Activated naive CD4-positive, alpha-beta T cell treated with anti-CD3 and anti-CD28 coated beads, Interleukin-2, amount 50 U/mL, for 24 hours (primary cell): ENCODE measurements at regions not wholly inside any gene's neighbourhood (a gene's known extent, or its start where the extent isn't known, plus 50 kb on each side); places are given as distances from the start of the nearest gene placed in this dataset.

Experiments used
- H3K27ac Mint-ChIP-seq: one replicate; pipeline ENCODE4 v1.8.0; 2021; ENCODE audit warnings: mild to moderate bottlenecking, mixed read lengths
- H3K27me3 Mint-ChIP-seq: one replicate; pipeline ENCODE4 v1.8.0; 2021; ENCODE audit warnings: mixed read lengths
- H3K36me3 Mint-ChIP-seq: one replicate; pipeline ENCODE4 v1.8.0; 2021; ENCODE audit warnings: mixed read lengths
- H3K4me1 Mint-ChIP-seq: one replicate; pipeline ENCODE4 v1.8.0; 2021; ENCODE audit warnings: mixed read lengths
- H3K4me3 Mint-ChIP-seq: one replicate; pipeline ENCODE4 v1.8.0; 2021; ENCODE audit warnings: mild to moderate bottlenecking, mixed read lengths
- H3K9me3 Mint-ChIP-seq: one replicate; pipeline ENCODE4 v1.8.0; 2021; ENCODE audit warnings: mixed read lengths

- no peaks in the 10 kb centered on the region for H3K9me3 Mint-ChIP-seq
- no peaks in the 10 kb centered on the region for H3K36me3 Mint-ChIP-seq
- no peaks in the 10 kb centered on the region for H3K4me1 Mint-ChIP-seq
- no peaks in the 10 kb centered on the region for H3K27me3 Mint-ChIP-seq
- no peak overlapping the region for H3K4me3 Mint-ChIP-seq
- H3K27ac Mint-ChIP-seq = no peak overlapping the region
These were observed 77.2 kb upstream of the INCENP start for GRCh38 chr11:62046568-62047100.

- H3K36me3 Mint-ChIP-seq = no peaks in the 10 kb centered on the region
- no peak overlapping the region for H3K27ac Mint-ChIP-seq
These were observed 77.2 kb upstream of the FTH1 start for GRCh38 chr11:62044639-62045121.

GRCh38 chr11:62035293-62035692 lies 67.9 kb upstream of the FTH1 start:
- H3K9me3 Mint-ChIP-seq = peaks cover 5% of the 10 kb centered on the region
- no peak overlapping the region for H3K27ac Mint-ChIP-seq
- no peaks in the 10 kb centered on the region for H3K27me3 Mint-ChIP-seq
- peaks cover 8% of the 10 kb centered on the region for H3K4me1 Mint-ChIP-seq
- no peaks in the 10 kb centered on the region for H3K36me3 Mint-ChIP-seq
- no peak overlapping the region for H3K4me3 Mint-ChIP-seq

More at GRCh38 chr11:62044639-62045121, 77.2 kb upstream of the FTH1 start:
- Mint-ChIP-seq H3K9me3 (no peaks in the 10 kb centered on the region), H3K4me3 (no peak overlapping the region), H3K27me3 (no peaks in the 10 kb centered on the region), H3K4me1 (no peaks in the 10 kb centered on the region)

- H3K4me1 Mint-ChIP-seq = peaks cover 8% of the 10 kb centered on the region
- H3K4me3 Mint-ChIP-seq = no peak overlapping the region
- no peaks in the 10 kb centered on the region for H3K27me3 Mint-ChIP-seq
- peaks cover 5% of the 10 kb centered on the region for H3K9me3 Mint-ChIP-seq
- H3K27ac Mint-ChIP-seq = no peak overlapping the region
- H3K36me3 Mint-ChIP-seq = no peaks in the 10 kb centered on the region
These were observed 66.6 kb upstream of the FTH1 start for GRCh38 chr11:62034036-62034338.

- H3K27ac Mint-ChIP-seq = no peak overlapping the region
- no peaks in the 10 kb centered on the region for H3K36me3 Mint-ChIP-seq
- peaks cover 5% of the 10 kb centered on the region for H3K9me3 Mint-ChIP-seq
- H3K4me3 Mint-ChIP-seq = no peak overlapping the region
- peaks cover 8% of the 10 kb centered on the region for H3K4me1 Mint-ChIP-seq
- H3K27me3 Mint-ChIP-seq = no peaks in the 10 kb centered on the region
These were observed 66.0 kb upstream of the FTH1 start for GRCh38 chr11:62033191-62034035.

GRCh38 chr11:62030071-62030684 lies 62.7 kb upstream of the FTH1 start:
- H3K36me3 Mint-ChIP-seq = no peaks in the 10 kb centered on the region
- peaks cover 25% of the 10 kb centered on the region for H3K4me1 Mint-ChIP-seq
- no peak overlapping the region for H3K27ac Mint-ChIP-seq

GRCh38 chr11:62026739-62027370 lies 59.4 kb upstream of the FTH1 start:
- H3K27ac Mint-ChIP-seq = no peak overlapping the region
- H3K36me3 Mint-ChIP-seq = no peaks in the 10 kb centered on the region
- H3K27me3 Mint-ChIP-seq = no peaks in the 10 kb centered on the region
- peaks cover 5% of the 10 kb centered on the region for H3K9me3 Mint-ChIP-seq
- H3K4me3 Mint-ChIP-seq = no peak overlapping the region
- H3K4me1 Mint-ChIP-seq = peaks cover 22% of the 10 kb centered on the region

More at GRCh38 chr11:62030071-62030684, 62.7 kb upstream of the FTH1 start:
- Mint-ChIP-seq H3K27me3 (no peaks in the 10 kb centered on the region), H3K4me3 (no peak overlapping the region), H3K9me3 (peaks cover 5% of the 10 kb centered on the region)

- Mint-ChIP-seq H3K27me3 (no peaks in the 10 kb centered on the region), H3K4me1 (peaks cover 22% of the 10 kb centered on the region), H3K9me3 (peaks cover 5% of the 10 kb centered on the region), H3K4me3 (peak overlapping the region; percentile 68), H3K27ac (peak overlapping the region; percentile 69), H3K36me3 (peaks cover 4% of the 10 kb centered on the region)
These were observed 58.2 kb upstream of the FTH1 start for GRCh38 chr11:62025487-62026105.

- no peaks in the 10 kb centered on the region for H3K27me3 Mint-ChIP-seq
- peaks cover 4% of the 10 kb centered on the region for H3K36me3 Mint-ChIP-seq
- H3K27ac Mint-ChIP-seq = peak overlapping the region; percentile 69
- peaks cover 22% of the 10 kb centered on the region for H3K4me1 Mint-ChIP-seq
- peaks cover 5% of the 10 kb centered on the region for H3K9me3 Mint-ChIP-seq
- H3K4me3 Mint-ChIP-seq = peak overlapping the region; percentile 68
These were observed 57.6 kb upstream of the FTH1 start for GRCh38 chr11:62024936-62025486.

- Mint-ChIP-seq H3K36me3 (peaks cover 4% of the 10 kb centered on the region), H3K4me3 (no peak overlapping the region), H3K9me3 (peaks cover 5% of the 10 kb centered on the region)
These were observed 54.8 kb upstream of the FTH1 start for GRCh38 chr11:62022211-62022610.

GRCh38 chr11:62020661-62021060 lies 53.2 kb upstream of the FTH1 start:
- Mint-ChIP-seq H3K36me3 (peaks cover 4% of the 10 kb centered on the region), H3K27ac (no peak overlapping the region), H3K27me3 (no peaks in the 10 kb centered on the region), H3K4me1 (peaks cover 11% of the 10 kb centered on the region), H3K4me3 (no peak overlapping the region), H3K9me3 (peaks cover 5% of the 10 kb centered on the region)

More at GRCh38 chr11:62022211-62022610, 54.8 kb upstream of the FTH1 start:
- no peaks in the 10 kb centered on the region for H3K27me3 Mint-ChIP-seq
- H3K27ac Mint-ChIP-seq = no peak overlapping the region
- peaks cover 21% of the 10 kb centered on the region for H3K4me1 Mint-ChIP-seq

GRCh38 chr11:62018981-62019664 lies 51.7 kb upstream of the FTH1 start:
- Mint-ChIP-seq H3K4me1 (no peaks in the 10 kb centered on the region), H3K27ac (peak overlapping the region; percentile 20), H3K4me3 (no peak overlapping the region), H3K9me3 (peaks cover 5% of the 10 kb centered on the region), H3K27me3 (no peaks in the 10 kb centered on the region), H3K36me3 (peaks cover 4% of the 10 kb centered on the region)

- Mint-ChIP-seq H3K4me3 (no peak overlapping the region), H3K27me3 (no peaks in the 10 kb centered on the region), H3K4me1 (no peaks in the 10 kb centered on the region), H3K27ac (no peak overlapping the region), H3K36me3 (peaks cover 4% of the 10 kb centered on the region), H3K9me3 (peaks cover 5% of the 10 kb centered on the region)
These were observed 50.6 kb upstream of the FTH1 start for GRCh38 chr11:62017878-62018655.
